ENCODE measurements at regions not wholly inside any gene's neighbourhood (a gene's known extent, or its start where the extent isn't known, plus 50 kb on each side); places are given as distances from the start of the nearest gene placed in this dataset.

DNA sequence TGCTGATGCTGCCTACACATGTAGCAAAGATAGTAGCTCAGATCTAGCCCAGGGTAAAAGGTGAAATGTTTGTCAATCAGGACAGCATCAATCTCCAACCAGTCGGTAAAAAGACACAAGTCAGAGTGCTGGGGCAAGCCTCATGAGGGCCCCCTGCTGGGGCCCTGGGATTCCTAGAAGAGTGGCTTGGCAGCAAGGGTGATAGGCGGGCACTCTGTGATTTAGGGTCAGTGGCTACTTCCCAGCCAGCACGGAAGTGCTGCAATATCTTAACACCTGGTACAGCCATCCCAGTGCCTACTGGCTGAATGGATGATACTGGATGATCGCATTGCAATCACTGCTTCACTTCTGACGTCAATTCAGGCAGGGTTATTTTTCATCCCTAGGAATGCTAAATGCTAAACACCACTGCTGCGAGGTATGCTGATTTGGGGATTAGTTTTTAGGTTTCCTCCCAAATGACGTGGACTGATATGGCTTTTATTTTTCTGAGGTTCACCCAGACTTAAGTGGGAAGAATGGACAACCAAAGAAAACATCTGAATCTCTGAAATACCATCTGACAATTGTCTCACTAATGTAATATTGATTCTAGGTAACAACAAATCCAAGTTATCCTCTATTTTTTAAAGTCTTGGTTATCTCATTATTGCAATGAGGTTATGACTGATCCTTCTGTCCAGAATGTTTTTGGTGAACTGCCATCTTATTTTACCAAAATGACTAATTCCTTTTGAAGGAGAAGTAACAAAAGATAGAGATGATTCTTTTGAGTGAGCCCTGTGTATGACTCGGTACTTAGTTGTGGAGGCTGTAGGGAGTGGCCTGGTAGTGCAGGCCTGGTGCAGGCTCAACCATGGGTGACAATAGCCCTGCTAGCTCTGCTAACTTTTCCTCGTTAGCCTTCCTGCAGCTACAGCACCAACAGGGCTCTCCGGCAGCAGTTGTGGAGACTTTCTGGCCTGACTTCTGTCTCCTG lies 432.5 kb downstream of the FGF9 start:
- CTCF ChIA-PET: no interaction called here
- Histone ChIP-seq H3K27ac (ENCODE audit: insufficient read depth, low read length) (no peak overlapping the region), H3K36me3 (ENCODE audit: control insufficient read depth, insufficient read depth, low read length) (no peaks in the 10 kb centered on the region), H4K20me1 (ENCODE audit: insufficient read depth, low read length) (no peaks in the 10 kb centered on the region), H2AK5ac (ENCODE audit: low read depth, low read length) (peak overlapping the region; percentile 49; the same call in 1 of the 2 replicates), H3K9me1 (ENCODE audit: insufficient read depth, low read length) (peaks cover 3% of the 10 kb centered on the region), H3K4me1 (ENCODE audit: control insufficient read depth, insufficient read depth, low read length) (peaks cover 15% of the 10 kb centered on the region), H4K8ac (ENCODE audit: low read depth in 2 of 2, low read length in 2 of 2) (peak overlapping the region in 1 of 2 experiments; percentile 42; a peak in 1 of 4 replicates), H3K4ac (ENCODE audit: low read depth, low read length) (peak overlapping the region; percentile 20), H4K5ac (ENCODE audit: low read depth, low read length) (peak overlapping the region; percentile 46; the same call in 1 of the 2 replicates), H3K4me3 (ENCODE audit: insufficient read depth, low read depth, low read length) (no peak overlapping the region), H3K9me3 (ENCODE audit: control insufficient read depth, insufficient read depth, low read length) (peaks cover 4% of the 10 kb centered on the region; the same call in 1 of the 2 replicates), H3K79me1 (ENCODE audit: low read depth in 1 of 2, low read length in 2 of 2) (no peaks in the 10 kb centered on the region), H3K56ac (ENCODE audit: extremely low read depth, insufficient read depth, low read length) (no peak overlapping the region), H3K23ac (ENCODE audit: low read depth, low read length) (no peak overlapping the region), H2BK5ac (ENCODE audit: low read depth, low read length, poor library complexity, severe bottlenecking) (no peak overlapping the region), H2BK120ac (ENCODE audit: low read depth, low read length) (peak overlapping the region; percentile 72), H2AK9ac (replicated peaks; ENCODE audit: low read depth, low read length, poor library complexity) (no peak overlapping the region), H3K18ac (ENCODE audit: low read depth, low read length) (peak overlapping the region; percentile 66; the same call in 1 of the 2 replicates), H3K14ac (replicated peaks; ENCODE audit: low read depth, low read length) (peak overlapping the region; percentile 54; the same call in 1 of the 2 replicates), H2BK20ac (ENCODE audit: low read depth, low read length) (no peak overlapping the region; the same call in 1 of the 2 replicates), H3K4me2 (ENCODE audit: low read depth, low read length) (no peak overlapping the region), H2BK15ac (ENCODE audit: low read depth, low read length) (peak overlapping the region; percentile 26; the same call in 1 of the 3 replicates), H3K27me3 (ENCODE audit: control insufficient read depth, insufficient read depth, low read length) (no peaks in the 10 kb centered on the region), H2AFZ (replicated peaks; ENCODE audit: low read length, poor library complexity) (peak overlapping the region; percentile 77), H3K9ac (ENCODE audit: low read depth, low read length) (no peak overlapping the region), H4K91ac (ENCODE audit: insufficient read depth, low read depth, low read length) (0 out of 2 replicates have a peak overlapping the region, but pooled peaks have one; percentile 5)
- DNase-seq (peak; percentile 63), ATAC-seq (ENCODE audit: low read depth) (peak; percentile 58)
- POLR2A ChIA-PET (ENCODE audit: unreplicated experiment): no interaction called here
- dilution Hi-C loops (cut with HindIII; ENCODE audit: low sequenced_read_pairs, unreplicated experiment): no loop called here
- intact Hi-C loops (cut with micrococcal nuclease): no loop called here
- BruUV-seq (replicated peaks): no TSS peak
- in situ Hi-C loops (cut with MboI; ENCODE audit: low sequenced_read_pairs): no loop called here
- WGBS, 2 experiments (ENCODE audit: extremely low coverage in 2 of 2, insufficient read length in 1 of 2): 76% methylated on average over 2 of the region's 10 CpGs; no CpG with 5 or more reads in 1 of the 2 experiments
- no peak for TF ChIP-seq SMC3 (IDR thresholded peaks at IDR 0.05; ENCODE audit: low read depth, low read length)
- TF ChIP-seq, protein P1, sequence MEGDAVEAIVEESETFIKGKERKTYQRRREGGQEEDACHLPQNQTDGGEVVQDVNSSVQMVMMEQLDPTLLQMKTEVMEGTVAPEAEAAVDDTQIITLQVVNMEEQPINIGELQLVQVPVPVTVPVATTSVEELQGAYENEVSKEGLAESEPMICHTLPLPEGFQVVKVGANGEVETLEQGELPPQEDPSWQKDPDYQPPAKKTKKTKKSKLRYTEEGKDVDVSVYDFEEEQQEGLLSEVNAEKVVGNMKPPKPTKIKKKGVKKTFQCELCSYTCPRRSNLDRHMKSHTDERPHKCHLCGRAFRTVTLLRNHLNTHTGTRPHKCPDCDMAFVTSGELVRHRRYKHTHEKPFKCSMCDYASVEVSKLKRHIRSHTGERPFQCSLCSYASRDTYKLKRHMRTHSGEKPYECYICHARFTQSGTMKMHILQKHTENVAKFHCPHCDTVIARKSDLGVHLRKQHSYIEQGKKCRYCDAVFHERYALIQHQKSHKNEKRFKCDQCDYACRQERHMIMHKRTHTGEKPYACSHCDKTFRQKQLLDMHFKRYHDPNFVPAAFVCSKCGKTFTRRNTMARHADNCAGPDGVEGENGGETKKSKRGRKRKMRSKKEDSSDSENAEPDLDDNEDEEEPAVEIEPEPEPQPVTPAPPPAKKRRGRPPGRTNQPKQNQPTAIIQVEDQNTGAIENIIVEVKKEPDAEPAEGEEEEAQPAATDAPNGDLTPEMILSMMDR (conservative IDR thresholded peaks at IDR 0.05; ENCODE audit: low read depth, low read length): no peak
- no peak for TF ChIP-seq RAD21 (IDR thresholded peaks at IDR 0.05; ENCODE audit: low read length)
- no peak for TF ChIP-seq CEBPB (IDR thresholded peaks at IDR 0.05; ENCODE audit: low read depth, low read length)
- no peak for TF ChIP-seq BHLHE40 (IDR thresholded peaks at IDR 0.05; ENCODE audit: low read depth, low read length)
- no peak for TF ChIP-seq RCOR1 (IDR thresholded peaks at IDR 0.05; ENCODE audit: insufficient replicate concordance, low read length)
- TF ChIP-seq RFX5 (IDR thresholded peaks at IDR 0.05; ENCODE audit: low read depth, low read length): no peak
- no peak for TF ChIP-seq MXI1 (IDR thresholded peaks at IDR 0.05; ENCODE audit: borderline replicate concordance, low read depth, low read length)
- TF ChIP-seq CHD1 (IDR thresholded peaks at IDR 0.05; ENCODE audit: low read depth, low read length): no peak
- TF ChIP-seq NFE2L2 (IDR thresholded peaks at IDR 0.05; ENCODE audit: low read depth, low read length): no peak
- TF ChIP-seq MAZ (IDR thresholded peaks at IDR 0.05; ENCODE audit: borderline replicate concordance, low read depth, low read length): no peak
- TF ChIP-seq, protein P2, sequence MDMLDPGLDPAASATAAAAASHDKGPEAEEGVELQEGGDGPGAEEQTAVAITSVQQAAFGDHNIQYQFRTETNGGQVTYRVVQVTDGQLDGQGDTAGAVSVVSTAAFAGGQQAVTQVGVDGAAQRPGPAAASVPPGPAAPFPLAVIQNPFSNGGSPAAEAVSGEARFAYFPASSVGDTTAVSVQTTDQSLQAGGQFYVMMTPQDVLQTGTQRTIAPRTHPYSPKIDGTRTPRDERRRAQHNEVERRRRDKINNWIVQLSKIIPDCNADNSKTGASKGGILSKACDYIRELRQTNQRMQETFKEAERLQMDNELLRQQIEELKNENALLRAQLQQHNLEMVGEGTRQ (IDR thresholded peaks at IDR 0.05; ENCODE audit: low read depth, low read length): no peak
- TF ChIP-seq FOS (IDR thresholded peaks at IDR 0.05; ENCODE audit: low read depth, low read length): no peak
- TF ChIP-seq MAFK (IDR thresholded peaks at IDR 0.05; ENCODE audit: low read depth, low read length): no peak
